NCI-H1092 (cell line): ENCODE measurements at regions not wholly inside any gene's neighbourhood (a gene's known extent, or its start where the extent isn't known, plus 50 kb on each side); places are given as distances from the start of the nearest gene placed in this dataset.
"Not testable (repeated sequence)": the region's sequence is repeated elsewhere in the genome, so short reads cannot be mapped to it uniquely, and the experiment has no call there.

Source experiments
- DNase-seq: peaks from one replicate; lab custom pipeline; 2025; lab: John Stamatoyannopoulos, UW

GRCh38 chr4:163077680-163078079 lies 89.0 kb downstream of the NAF1 start:
- no peak for DNase-seq

- DNase-seq: no peak
Measured at GRCh38 chr4:163072222-163072621, 94.5 kb downstream of the NAF1 start.

- no peak for DNase-seq
Measured at GRCh38 chr4:163071308-163071707, 95.4 kb downstream of the NAF1 start.

GRCh38 chr4:163070023-163070422 lies 96.7 kb downstream of the NAF1 start:
- DNase-seq: no peak

DNA sequence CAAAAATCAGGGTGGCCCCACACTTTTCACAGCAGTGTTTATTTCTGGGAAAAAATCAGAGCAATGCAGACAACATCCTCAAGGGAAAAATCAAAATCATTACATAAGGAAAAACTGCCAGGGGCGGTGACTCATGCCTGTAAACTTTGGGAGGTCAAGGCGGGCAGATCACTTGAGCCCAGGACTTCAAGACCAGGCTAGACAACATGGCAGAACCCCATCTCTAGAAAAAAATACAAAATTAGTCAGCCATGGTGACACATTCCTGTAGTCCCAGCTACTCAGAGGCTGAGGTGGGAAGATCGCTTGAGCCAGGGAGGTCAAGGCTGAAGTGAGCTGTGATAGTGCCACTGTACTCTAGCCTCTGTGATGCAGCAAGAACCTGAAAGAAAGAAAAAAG lies 102.8 kb downstream of the NAF1 start:
- no peak for DNase-seq

DNA sequence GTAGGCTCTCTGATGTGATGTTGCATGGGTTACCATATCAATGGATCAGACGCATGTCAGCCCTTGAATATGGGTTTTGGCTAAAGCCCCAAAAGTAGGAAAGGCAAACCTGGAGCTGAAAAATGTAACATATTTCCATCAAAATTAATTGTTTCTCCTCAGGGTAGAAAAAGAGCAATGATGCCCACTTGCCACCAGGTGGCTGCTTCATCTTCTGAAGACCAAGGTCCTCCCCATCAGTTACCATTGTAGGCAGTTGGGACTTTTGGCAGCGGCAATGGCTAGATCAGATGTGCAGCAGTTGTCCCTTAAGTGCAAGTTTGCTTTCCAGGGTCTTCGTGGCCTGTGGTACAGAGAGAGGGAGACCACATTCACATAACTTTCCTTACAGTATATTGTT lies 118.2 kb downstream of the NAF1 start:
- DNase-seq: no peak

DNA sequence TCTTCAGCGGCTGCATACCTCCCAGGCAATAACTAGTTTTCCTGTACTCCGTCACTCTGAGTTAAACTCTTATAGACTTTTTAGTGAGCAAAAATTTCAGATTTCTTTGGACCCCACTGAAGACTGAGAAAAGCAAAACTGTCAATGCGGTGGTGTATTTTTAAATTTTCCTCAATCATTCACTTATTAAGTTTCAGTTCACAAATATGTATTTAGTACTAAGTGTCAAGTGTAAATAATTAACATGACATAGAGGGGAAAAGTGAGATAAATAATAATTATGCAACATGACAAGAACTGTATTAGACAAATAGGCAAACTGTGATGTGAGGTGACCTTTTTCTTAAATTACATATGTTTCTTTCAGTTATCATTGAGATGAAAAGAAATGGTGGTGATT lies 124.4 kb downstream of the NAF1 start:
- DNase-seq: no peak

DNA sequence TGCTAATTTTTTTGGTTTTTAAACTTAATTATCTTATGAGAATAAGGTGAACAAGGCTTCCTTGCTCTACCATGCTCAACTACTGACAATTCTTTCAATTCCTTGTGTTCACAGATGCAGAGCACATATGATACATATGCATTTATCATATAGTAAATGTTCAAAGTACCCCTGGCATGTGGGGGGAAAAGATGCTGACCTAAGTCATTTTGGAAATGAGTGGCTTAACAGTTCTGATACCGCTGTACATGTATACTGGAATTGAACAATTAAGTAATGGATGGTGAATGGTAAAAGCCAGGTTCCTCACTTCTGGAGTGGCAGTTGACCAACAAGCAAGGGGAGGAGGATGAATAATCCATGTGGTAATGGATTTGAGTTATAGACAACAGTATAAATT lies 149.6 kb downstream of the NAF1 start:
- no peak for DNase-seq

- no peak for DNase-seq
Measured at GRCh38 chr4:163012816-163013215, 153.9 kb downstream of the NAF1 start.

- DNase-seq: no peak
Measured at GRCh38 chr4:163003979-163004378, 162.7 kb downstream of the NAF1 start.

DNA sequence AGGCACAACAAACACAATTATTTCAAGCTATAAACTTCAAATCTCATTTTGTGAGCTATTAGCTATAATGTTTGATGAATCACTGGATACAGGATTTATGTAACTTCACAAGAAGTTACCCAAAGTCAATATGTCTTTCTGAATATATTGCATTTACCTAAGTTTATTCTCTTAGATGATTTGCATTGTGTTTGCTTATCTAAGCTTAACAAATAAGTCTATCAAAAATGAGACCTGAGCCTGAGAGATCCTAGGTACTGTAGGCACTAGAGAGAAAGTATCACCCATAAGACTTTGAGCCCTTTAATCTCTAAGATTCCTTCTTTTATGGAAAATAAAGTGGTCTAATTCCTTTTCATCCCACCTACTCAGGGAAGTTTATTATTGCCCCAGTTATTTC lies 178.2 kb downstream of the NAF1 start:
- DNase-seq: no peak

GRCh38 chr4:162985131-162985530 lies 181.6 kb downstream of the NAF1 start:
- no peak for DNase-seq

- DNase-seq: no peak
Measured at GRCh38 chr4:162984621-162985020, 182.1 kb downstream of the NAF1 start.

GRCh38 chr4:162981823-162982222 lies 184.9 kb downstream of the NAF1 start:
- DNase-seq: no peak

DNA sequence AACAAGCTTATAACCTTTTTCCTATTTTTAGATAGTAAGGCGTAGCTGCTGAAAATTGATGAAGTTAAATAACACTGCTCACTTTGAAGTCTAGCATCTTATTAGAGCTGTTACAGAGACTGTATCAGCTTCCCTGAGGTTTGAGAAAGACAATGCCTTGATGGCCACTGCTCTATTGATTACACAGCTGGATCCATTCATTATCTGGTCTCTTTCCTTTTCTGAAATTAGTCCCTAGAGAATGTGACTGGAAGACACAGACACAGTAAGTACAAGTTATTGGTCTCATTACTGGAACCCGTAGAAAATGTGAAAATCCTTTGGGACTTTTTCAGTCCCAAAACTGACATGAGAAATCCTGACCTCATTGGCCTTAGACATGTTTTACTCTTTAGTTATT lies 188.3 kb downstream of the NAF1 start:
- no peak for DNase-seq

- DNase-seq: no peak
Measured at GRCh38 chr4:162977788-162978187, 188.9 kb downstream of the NAF1 start.

DNA sequence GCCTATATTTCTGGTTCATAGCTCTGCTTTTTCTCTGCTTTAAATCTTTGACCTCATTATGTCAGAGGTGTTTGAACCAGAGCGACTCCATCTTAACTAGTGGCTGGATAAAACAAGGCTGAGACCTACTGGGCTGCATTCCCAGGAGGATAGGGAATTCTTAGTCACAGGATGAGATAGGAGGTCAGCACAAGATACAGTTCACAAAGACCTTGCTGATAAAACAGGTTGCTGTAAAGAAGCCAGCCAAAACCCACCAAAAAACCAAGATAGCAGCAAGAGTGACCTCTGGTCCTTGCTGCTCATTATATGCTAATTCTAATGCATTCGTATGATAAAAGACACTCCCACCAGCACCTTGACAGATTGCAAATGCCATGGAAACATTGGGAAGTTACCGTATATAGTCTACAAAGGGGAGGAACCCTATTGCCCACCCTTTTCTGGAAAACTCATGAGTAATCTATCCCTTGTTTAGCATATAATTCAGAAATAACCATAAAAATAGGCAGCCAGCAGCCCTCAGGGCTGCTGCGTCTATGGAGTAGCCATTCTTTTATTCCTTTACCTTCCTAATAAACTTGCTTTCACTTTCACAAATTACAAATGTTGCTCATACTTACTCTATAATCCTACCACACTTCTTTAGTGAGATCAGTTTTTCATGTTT lies 193.9 kb downstream of the NAF1 start:
- no peak for DNase-seq

DNA sequence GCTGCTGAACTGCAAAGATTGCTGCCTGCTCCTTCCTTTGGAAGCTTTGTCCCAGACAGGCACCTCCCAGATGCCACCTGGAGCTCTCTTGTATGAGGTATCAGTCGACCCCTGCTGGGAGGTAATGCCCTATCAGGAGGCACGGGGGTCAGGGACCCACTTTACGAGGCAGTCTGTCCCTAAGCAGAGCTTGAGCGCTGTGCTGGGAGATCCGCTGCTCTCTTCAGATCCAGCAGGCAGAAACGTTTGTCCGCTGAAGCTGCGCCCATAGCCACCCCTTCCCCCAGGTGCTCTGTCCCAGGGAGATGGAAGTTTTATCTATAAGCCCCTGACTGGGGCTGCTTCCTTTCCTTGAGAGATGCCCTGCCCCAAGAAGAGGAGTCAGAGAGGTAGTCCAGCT lies 197.5 kb downstream of the NAF1 start:
- DNase-seq: no peak

GRCh38 chr4:162965978-162966377 lies 200.7 kb downstream of the NAF1 start:
- DNase-seq: not testable (repeated sequence)

DNA sequence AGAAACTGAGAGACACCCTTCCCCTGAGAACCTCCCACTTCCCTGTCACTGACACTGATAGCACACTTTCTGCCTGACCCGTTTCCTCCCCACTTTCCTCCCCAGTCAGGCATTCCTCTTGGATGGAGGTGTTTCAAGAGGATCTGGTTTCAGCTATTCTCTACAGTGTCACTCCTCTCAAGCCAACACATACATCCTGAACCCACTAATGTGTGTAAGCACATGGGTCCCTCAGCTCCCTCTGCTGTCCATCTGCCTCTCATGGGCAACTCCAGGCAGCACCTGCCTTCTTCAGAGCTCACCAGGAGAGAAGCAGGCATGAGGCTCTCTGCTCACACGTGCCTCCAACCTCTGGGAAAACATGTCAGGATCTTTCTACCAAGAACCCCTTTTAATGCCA lies 207.6 kb downstream of the NAF1 start:
- no peak for DNase-seq

GRCh38 chr4:162957521-162958143 lies 209.1 kb downstream of the NAF1 start:
- no peak for DNase-seq

- no peak for DNase-seq
Measured at GRCh38 chr4:162954976-162955375, 211.7 kb downstream of the NAF1 start.

- DNase-seq: no peak
Measured at GRCh38 chr4:162952232-162952631, 214.5 kb downstream of the NAF1 start.

- no peak for DNase-seq
Measured at GRCh38 chr4:162945713-162946112, 221.0 kb downstream of the NAF1 start.
